Motor neuron (in vitro differentiated cells): ENCODE measurements at regions not wholly inside any gene's neighbourhood (a gene's known extent, or its start where the extent isn't known, plus 50 kb on each side); places are given as distances from the start of the nearest gene placed in this dataset.

Source experiments
- ATAC-seq, 8 experiments: fragments of 200-7000 bp; cut with Tn5 transposase; replicated peaks in 6 of 8; 2 replicates each; pipeline ENCODE4 v1.8.0; 2021; ENCODE audit warnings: mild to moderate bottlenecking in 8 of 8, moderate library complexity in 8 of 8
- H3K27ac ChIP-seq, 2 donors: fragments of 250-450 bp; sonication (Bioruptor Pico); 2 replicates each; pipeline ENCODE4 v1.9.0; 2021; ENCODE audit warnings: antibody characterized with exemption in 2 of 2, mild to moderate bottlenecking in 2 of 2, moderate library complexity in 1 of 2
- H3K4me1 ChIP-seq, 2 donors: fragments of 250-450 bp; sonication (Bioruptor Pico); replicated peaks in 1 of 2; 2 replicates each; pipeline ENCODE4 v1.6.1; 2021; ENCODE audit warnings: antibody characterized with exemption in 2 of 2, mild to moderate bottlenecking in 2 of 2, moderate library complexity in 1 of 2
- H3K4me3 ChIP-seq, 5 donors: fragments of 250-450 bp; sonication (Bioruptor Pico); 2 replicates each; pipeline ENCODE4 v1.9.0; 2021; ENCODE audit warnings: antibody characterized with exemption in 5 of 5, mild to moderate bottlenecking in 5 of 5, moderate library complexity in 4 of 5
- WGBS, 10 experiments: fragments of 450-650 bp; shearing (Covaris generic); methylation state at CpG; one replicate each; pipeline ENCODE4 v1.0.0; 2022; 5-methylcytosine and 5-hydroxymethylcytosine counted together
- in situ Hi-C, 9 experiments: fragments of 400-800 bp; cut with MboI; loops; one replicate each; pipeline ENCODE4 v1.15.0; 2021; ENCODE audit warnings: low sequenced_read_pairs in 9 of 9, low pct_unique_long_range_greater_than_20kb in 2 of 9; ENCODE audit not compliant: unreplicated experiment in 9 of 9

- peak in 6 of 8 experiments; percentile 47 to 97 (median 82) for ATAC-seq
- no peak overlapping the region for H3K27ac ChIP-seq
- 0 to 100% (median 29%) methylated on average over 1 to 5 of the region's 5 CpGs; no CpG with 5 or more reads in 1 of the 10 experiments for WGBS, 10 experiments
- no peak overlapping the region for H3K4me3 ChIP-seq
- in situ Hi-C loops = no loop called here
- H3K4me1 ChIP-seq = peaks cover 0 to 6% of the 10 kb centered on the region in 2 donors
These were observed 62.9 kb downstream of the NHLRC3 start for GRCh38 chr13:39100996-39101738.

GRCh38 chr13:39102981-39103490 is 64.8 kb downstream of the NHLRC3 start:
- in situ Hi-C loops = no loop called here
- Histone ChIP-seq H3K4me3 (no peak overlapping the region), H3K4me1 (peaks cover 9 to 11% of the 10 kb centered on the region in 2 donors), H3K27ac (no peak overlapping the region)
- 48 to 86% (median 74%) methylated on average over 2 to 6 of the region's 6 CpGs; no CpG with 5 or more reads in 1 of the 10 experiments for WGBS, 10 experiments
- no peak for ATAC-seq

GRCh38 chr13:39105110-39105509 is 66.9 kb downstream of the NHLRC3 start:
- in situ Hi-C loops = no loop called here
- Histone ChIP-seq H3K4me3 (no peak overlapping the region), H3K27ac (no peak overlapping the region), H3K4me1 (peaks cover 14 to 22% of the 10 kb centered on the region in 2 donors)
- ATAC-seq = no peak
- WGBS, 10 experiments = 0 to 100% (median 83%) methylated on average over 1 of the region's 1 CpG; no CpG with 5 or more reads in 3 of the 10 experiments

GRCh38 chr13:39106216-39107005 is 68.2 kb downstream of the NHLRC3 start:
- in situ Hi-C loops = no loop called here
- ATAC-seq = no peak
- 0 to 92% (median 74%) methylated on average over 1 to 8 of the region's 8 CpGs; no CpG with 5 or more reads in 1 of the 10 experiments for WGBS, 10 experiments
- Histone ChIP-seq H3K4me3 (no peak overlapping the region), H3K4me1 (peaks cover 9 to 22% of the 10 kb centered on the region in 2 donors), H3K27ac (no peak overlapping the region)

GRCh38 chr13:39107561-39107960 is 69.3 kb downstream of the NHLRC3 start:
- Histone ChIP-seq H3K4me1 (peaks cover 8 to 22% of the 10 kb centered on the region in 2 donors), H3K27ac (no peak overlapping the region), H3K4me3 (no peak overlapping the region)
- in situ Hi-C loops = no loop called here
- peak in 1 of 8 experiments; percentile 38 for ATAC-seq
- WGBS, 10 experiments = 0 to 77% (median 47%) methylated on average over 1 to 4 of the region's 4 CpGs

GRCh38 chr13:39108783-39109182 is 70.5 kb downstream of the NHLRC3 start:
- WGBS, 10 experiments = 0 to 64% (median 14%) methylated on average over 1 to 2 of the region's 2 CpGs; no CpG with 5 or more reads in 4 of the 10 experiments
- Histone ChIP-seq H3K4me3 (no peak overlapping the region), H3K27ac (no peak overlapping the region), H3K4me1 (peaks cover 8 to 22% of the 10 kb centered on the region in 2 donors)
- ATAC-seq = peak in 3 of 8 experiments; percentile 42 to 64 (median 52)
- in situ Hi-C loops = no loop called here

GRCh38 chr13:39110518-39111097 is 72.4 kb downstream of the NHLRC3 start:
- H3K4me3 ChIP-seq = no peak overlapping the region
- in situ Hi-C loops = no loop called here
- 25 to 100% (median 100%) methylated on average over 1 to 2 of the region's 2 CpGs; no CpG with 5 or more reads in 1 of the 10 experiments for WGBS, 10 experiments
- no peak for ATAC-seq
- H3K4me1 ChIP-seq = peaks cover 8 to 22% of the 10 kb centered on the region in 2 donors
- H3K27ac ChIP-seq = no peak overlapping the region

- WGBS, 10 experiments = 0 to 80% (median 5%) methylated on average over 1 to 2 of the region's 2 CpGs; no CpG with 5 or more reads in 2 of the 10 experiments
- in situ Hi-C loops = no loop called here
- Histone ChIP-seq H3K4me1 (peaks cover 8 to 22% of the 10 kb centered on the region in 2 donors), H3K4me3 (no peak overlapping the region), H3K27ac (no peak overlapping the region)
- ATAC-seq = no peak
These were observed 72.9 kb downstream of the NHLRC3 start for GRCh38 chr13:39111145-39111544.

- Histone ChIP-seq H3K4me3 (no peak overlapping the region), H3K4me1 (no peaks in the 10 kb centered on the region), H3K27ac (no peak overlapping the region)
- 100% methylated on average over 1 of the region's 1 CpG; no CpG with 5 or more reads in 8 of the 10 experiments for WGBS, 10 experiments
- in situ Hi-C loops = no loop called here
- no peak for ATAC-seq
These were observed 81.2 kb downstream of the NHLRC3 start for GRCh38 chr13:39119422-39119821.

GRCh38 chr13:39123578-39123977 is 85.3 kb downstream of the NHLRC3 start:
- H3K4me1 ChIP-seq = peaks cover 0 to 10% of the 10 kb centered on the region in 2 donors
- H3K27ac ChIP-seq = no peak overlapping the region
- H3K4me3 ChIP-seq = no peak overlapping the region
- 0 to 100% (median 78%) methylated on average over 1 of the region's 1 CpG; no CpG with 5 or more reads in 3 of the 10 experiments for whole genome bisulfite sequencing, 10 experiments
- in situ Hi-C loops = no loop called here
- ATAC-seq = no peak

GRCh38 chr13:39129213-39129612 is 91.0 kb downstream of the NHLRC3 start:
- 0 to 52% (median 36%) methylated on average over 1 to 6 of the region's 6 CpGs for WGBS, 10 experiments
- peak in 3 of 8 experiments; percentile 24 to 55 (median 41) for ATAC-seq
- in situ Hi-C loops = loop anchor here in 5 of 9 experiments (25.0 kb wide), 1 partner anchor 483 kb away; the partner anchor contains the start of gene LHFPL6 (in 5 of the 5)
- no peak overlapping the region for H3K4me3 ChIP-seq
- H3K4me1 ChIP-seq = peaks cover 4 to 12% of the 10 kb centered on the region in 2 donors
- H3K27ac ChIP-seq = no peak overlapping the region

- in situ Hi-C loops = loop anchor here in 5 of 9 experiments (25.0 kb wide), 1 partner anchor 482 kb away; the partner anchor contains the start of gene LHFPL6 (in 5 of the 5)
- Histone ChIP-seq H3K4me3 (no peak overlapping the region), H3K4me1 (peaks cover 4 to 12% of the 10 kb centered on the region in 2 donors), H3K27ac (no peak overlapping the region)
- WGBS, 10 experiments = 25 to 100% (median 64%) methylated on average over 1 to 7 of the region's 8 CpGs
- ATAC-seq = no peak
These were observed 92.0 kb downstream of the NHLRC3 start for GRCh38 chr13:39130301-39130700.
